ENCODE measurements at regions not wholly inside any gene's neighbourhood (a gene's known extent, or its start where the extent isn't known, plus 50 kb on each side); places are given as distances from the start of the nearest gene placed in this dataset.

GRCh38 chr12:14167005-14167628, 185.7 kb upstream of the GRIN2B start:
- peak; percentile 11 for DNase-seq (ENCODE audit: low spot score)
- Mint-ChIP-seq H3K4me1 (ENCODE audit: low read depth) (no peaks in the 10 kb centered on the region), H3K27me3 (ENCODE audit: low read depth) (peaks cover 12% of the 10 kb centered on the region), H3K9me3 (no peaks in the 10 kb centered on the region), H3K4me3 (ENCODE audit: low read depth) (no peak overlapping the region), H3K36me3 (ENCODE audit: low read depth) (no peaks in the 10 kb centered on the region), H3K27ac (no peak overlapping the region)
- intact Hi-C loops (cut with micrococcal nuclease) = loop anchor here (5.0 to 10.0 kb wide), 2 partner anchors 802 to 890 kb away; no protein-coding TSS in a partner anchor

- H3K9me3 Mint-ChIP-seq = no peaks in the 10 kb centered on the region
Measured at GRCh38 chr12:14169281-14169680, 187.9 kb upstream of the GRIN2B start.

GRCh38 chr12:14171106-14171505, 189.7 kb upstream of the GRIN2B start:
- no peaks in the 10 kb centered on the region for H3K9me3 Mint-ChIP-seq
- no peak for DNase-seq (ENCODE audit: low spot score)
- H3K4me1 Mint-ChIP-seq (ENCODE audit: low read depth) = no peaks in the 10 kb centered on the region
- H3K27me3 Mint-ChIP-seq (ENCODE audit: low read depth) = peaks cover 14% of the 10 kb centered on the region
- intact Hi-C loops (cut with micrococcal nuclease) = no loop called here
- no peak overlapping the region for H3K27ac Mint-ChIP-seq
- no peaks in the 10 kb centered on the region for H3K36me3 Mint-ChIP-seq (ENCODE audit: low read depth)
- no peak overlapping the region for H3K4me3 Mint-ChIP-seq (ENCODE audit: low read depth)

More at GRCh38 chr12:14169281-14169680, 187.9 kb upstream of the GRIN2B start:
- intact Hi-C loops (cut with micrococcal nuclease) = loop anchor here (5.0 to 10.0 kb wide), 2 partner anchors 804 to 892 kb away; no protein-coding TSS in a partner anchor
- DNase-seq (ENCODE audit: low spot score) = no peak
- no peak overlapping the region for H3K4me3 Mint-ChIP-seq (ENCODE audit: low read depth)
- H3K36me3 Mint-ChIP-seq (ENCODE audit: low read depth) = no peaks in the 10 kb centered on the region
- H3K27me3 Mint-ChIP-seq (ENCODE audit: low read depth) = peaks cover 12% of the 10 kb centered on the region
- H3K27ac Mint-ChIP-seq = no peak overlapping the region
- no peaks in the 10 kb centered on the region for H3K4me1 Mint-ChIP-seq (ENCODE audit: low read depth)

GRCh38 chr12:14175206-14175605, 190.3 kb upstream of the ATF7IP start:
- no peaks in the 10 kb centered on the region for H3K9me3 Mint-ChIP-seq
- no peak overlapping the region for H3K4me3 Mint-ChIP-seq (ENCODE audit: low read depth)
- DNase-seq (ENCODE audit: low spot score) = no peak
- intact Hi-C loops (cut with micrococcal nuclease) = no loop called here
- no peaks in the 10 kb centered on the region for H3K36me3 Mint-ChIP-seq (ENCODE audit: low read depth)
- H3K27ac Mint-ChIP-seq = no peak overlapping the region
- no peaks in the 10 kb centered on the region for H3K4me1 Mint-ChIP-seq (ENCODE audit: low read depth)
- peaks cover 2% of the 10 kb centered on the region for H3K27me3 Mint-ChIP-seq (ENCODE audit: low read depth)

- no peak overlapping the region for H3K4me3 Mint-ChIP-seq (ENCODE audit: low read depth)
- DNase-seq (ENCODE audit: low spot score) = no peak
- H3K27ac Mint-ChIP-seq = no peak overlapping the region
- H3K27me3 Mint-ChIP-seq (ENCODE audit: low read depth) = peaks cover 10% of the 10 kb centered on the region
- no peaks in the 10 kb centered on the region for H3K36me3 Mint-ChIP-seq (ENCODE audit: low read depth)
- no peaks in the 10 kb centered on the region for H3K4me1 Mint-ChIP-seq (ENCODE audit: low read depth)
- intact Hi-C loops (cut with micrococcal nuclease) = no loop called here
- H3K9me3 Mint-ChIP-seq = no peaks in the 10 kb centered on the region
Measured at GRCh38 chr12:14185427-14186192, 179.9 kb upstream of the ATF7IP start.

- Mint-ChIP-seq H3K4me3 (ENCODE audit: low read depth) (no peak overlapping the region), H3K4me1 (ENCODE audit: low read depth) (no peaks in the 10 kb centered on the region)
Measured at GRCh38 chr12:14186193-14186502, 179.3 kb upstream of the ATF7IP start.

GRCh38 chr12:14187002-14187401, 178.5 kb upstream of the ATF7IP start:
- Mint-ChIP-seq H3K9me3 (no peaks in the 10 kb centered on the region), H3K27ac (no peak overlapping the region), H3K4me3 (ENCODE audit: low read depth) (no peak overlapping the region), H3K4me1 (ENCODE audit: low read depth) (no peaks in the 10 kb centered on the region), H3K36me3 (ENCODE audit: low read depth) (no peaks in the 10 kb centered on the region), H3K27me3 (ENCODE audit: low read depth) (peaks cover 13% of the 10 kb centered on the region)
- no peak for DNase-seq (ENCODE audit: low spot score)
- intact Hi-C loops (cut with micrococcal nuclease) = no loop called here

More at GRCh38 chr12:14186193-14186502, 179.3 kb upstream of the ATF7IP start:
- no peaks in the 10 kb centered on the region for H3K9me3 Mint-ChIP-seq
- intact Hi-C loops (cut with micrococcal nuclease) = no loop called here
- H3K27me3 Mint-ChIP-seq (ENCODE audit: low read depth) = peaks cover 10% of the 10 kb centered on the region
- H3K36me3 Mint-ChIP-seq (ENCODE audit: low read depth) = no peaks in the 10 kb centered on the region
- DNase-seq (ENCODE audit: low spot score) = no peak
- H3K27ac Mint-ChIP-seq = no peak overlapping the region

- intact Hi-C loops (cut with micrococcal nuclease) = no loop called here
Measured at GRCh38 chr12:14187966-14188365, 177.5 kb upstream of the ATF7IP start.

GRCh38 chr12:14188744-14189143, 176.7 kb upstream of the ATF7IP start:
- Mint-ChIP-seq H3K36me3 (ENCODE audit: low read depth) (no peaks in the 10 kb centered on the region), H3K4me1 (ENCODE audit: low read depth) (no peaks in the 10 kb centered on the region), H3K4me3 (ENCODE audit: low read depth) (no peak overlapping the region), H3K27me3 (ENCODE audit: low read depth) (peaks cover 13% of the 10 kb centered on the region), H3K27ac (no peak overlapping the region), H3K9me3 (no peaks in the 10 kb centered on the region)
- intact Hi-C loops (cut with micrococcal nuclease) = no loop called here
- DNase-seq (ENCODE audit: low spot score) = no peak

More at GRCh38 chr12:14187966-14188365, 177.5 kb upstream of the ATF7IP start:
- no peak for DNase-seq (ENCODE audit: low spot score)
- Mint-ChIP-seq H3K36me3 (ENCODE audit: low read depth) (no peaks in the 10 kb centered on the region), H3K4me1 (ENCODE audit: low read depth) (no peaks in the 10 kb centered on the region), H3K4me3 (ENCODE audit: low read depth) (no peak overlapping the region), H3K27me3 (ENCODE audit: low read depth) (peaks cover 13% of the 10 kb centered on the region), H3K9me3 (no peaks in the 10 kb centered on the region), H3K27ac (no peak overlapping the region)

GRCh38 chr12:14190694-14191093, 174.8 kb upstream of the ATF7IP start:
- peaks cover 12% of the 10 kb centered on the region for H3K27me3 Mint-ChIP-seq (ENCODE audit: low read depth)
- no peaks in the 10 kb centered on the region for H3K36me3 Mint-ChIP-seq (ENCODE audit: low read depth)
- intact Hi-C loops (cut with micrococcal nuclease) = no loop called here
- H3K4me3 Mint-ChIP-seq (ENCODE audit: low read depth) = no peak overlapping the region
- no peak for DNase-seq (ENCODE audit: low spot score)
- no peak overlapping the region for H3K27ac Mint-ChIP-seq
- H3K4me1 Mint-ChIP-seq (ENCODE audit: low read depth) = no peaks in the 10 kb centered on the region
- no peaks in the 10 kb centered on the region for H3K9me3 Mint-ChIP-seq

GRCh38 chr12:14191612-14192011, 173.9 kb upstream of the ATF7IP start:
- H3K4me3 Mint-ChIP-seq (ENCODE audit: low read depth) = no peak overlapping the region
- no peaks in the 10 kb centered on the region for H3K4me1 Mint-ChIP-seq (ENCODE audit: low read depth)
- DNase-seq (ENCODE audit: low spot score) = no peak
- H3K9me3 Mint-ChIP-seq = no peaks in the 10 kb centered on the region
- H3K27me3 Mint-ChIP-seq (ENCODE audit: low read depth) = peaks cover 11% of the 10 kb centered on the region
- no peaks in the 10 kb centered on the region for H3K36me3 Mint-ChIP-seq (ENCODE audit: low read depth)
- intact Hi-C loops (cut with micrococcal nuclease) = no loop called here
- no peak overlapping the region for H3K27ac Mint-ChIP-seq

- Mint-ChIP-seq H3K9me3 (no peaks in the 10 kb centered on the region), H3K4me1 (ENCODE audit: low read depth) (no peaks in the 10 kb centered on the region), H3K4me3 (ENCODE audit: low read depth) (no peak overlapping the region), H3K27me3 (ENCODE audit: low read depth) (peaks cover 3% of the 10 kb centered on the region), H3K36me3 (ENCODE audit: low read depth) (no peaks in the 10 kb centered on the region), H3K27ac (no peak overlapping the region)
- DNase-seq (ENCODE audit: low spot score) = no peak
- intact Hi-C loops (cut with micrococcal nuclease) = no loop called here
Measured at GRCh38 chr12:14193639-14194038, 171.8 kb upstream of the ATF7IP start.

- H3K27me3 Mint-ChIP-seq (ENCODE audit: low read depth) = peaks cover 3% of the 10 kb centered on the region
- H3K4me1 Mint-ChIP-seq (ENCODE audit: low read depth) = no peaks in the 10 kb centered on the region
- no peak overlapping the region for H3K27ac Mint-ChIP-seq
- H3K36me3 Mint-ChIP-seq (ENCODE audit: low read depth) = no peaks in the 10 kb centered on the region
- H3K4me3 Mint-ChIP-seq (ENCODE audit: low read depth) = no peak overlapping the region
- intact Hi-C loops (cut with micrococcal nuclease) = no loop called here
- no peaks in the 10 kb centered on the region for H3K9me3 Mint-ChIP-seq
- DNase-seq (ENCODE audit: low spot score) = no peak
Measured at GRCh38 chr12:14194572-14194971, 170.9 kb upstream of the ATF7IP start.
